Heart right ventricle (tissue), 16 donors: ENCODE measurements at regions not wholly inside any gene's neighbourhood (a gene's known extent, or its start where the extent isn't known, plus 50 kb on each side); places are given as distances from the start of the nearest gene placed in this dataset.
"Not testable (repeated sequence)": the region's sequence is repeated elsewhere in the genome, so short reads cannot be mapped to it uniquely, and the experiment has no call there.

Source experiments
- ATAC-seq, 8 donors: fragments of 200-7000 bp; cut with Tn5 transposase; one replicate each; pipeline ENCODE4 v1.9.1; 2020; ENCODE audit warnings: mild to moderate bottlenecking in 8 of 8, moderate library complexity in 8 of 8, moderate number of reproducible peaks in 1 of 8
- DNase-seq, 2 donors: peaks; one replicate each; pipeline ENCODE4 v3.0.0-alpha.2; 2020
- H3K27ac ChIP-seq, 10 donors: fragments of 200-600 bp; sonication (generic) in 2 of 10; one replicate each; pipeline versions ENCODE4 v1.5.0 to v1.8.0; 2020 to 2022; ENCODE audit warnings: mild to moderate bottlenecking in 3 of 10
- H3K27me3 ChIP-seq, 7 donors: fragments of 200-600 bp; one replicate each; pipeline ENCODE4 v1.8.0; 2021 to 2022; ENCODE audit warnings: mild to moderate bottlenecking in 2 of 7
- H3K36me3 ChIP-seq, 9 donors: fragments of 200-600 bp; sonication (generic) in 1 of 9; one replicate each; pipeline versions ENCODE4 v1.5.0 to v1.8.0; 2020 to 2022; ENCODE audit warnings: mild to moderate bottlenecking in 2 of 9
- H3K4me1 ChIP-seq, 9 donors: fragments of 200-600 bp; sonication (generic) in 1 of 9; one replicate each; pipeline versions ENCODE4 v1.5.0 to v1.8.0; 2020 to 2022; ENCODE audit warnings: mild to moderate bottlenecking in 4 of 9
- H3K4me3 ChIP-seq, 10 donors: fragments of 200-600 bp; sonication (generic) in 2 of 10; one replicate each; pipeline versions ENCODE4 v1.5.0 to v1.8.0; 2020 to 2022; ENCODE audit warnings: mild to moderate bottlenecking in 7 of 10, moderate library complexity in 2 of 10
- H3K9me3 ChIP-seq, 11 donors: fragments of 200-600 bp in 10 of 11; sonication (generic) in 2 of 11; one replicate each; pipeline versions ENCODE4 v1.5.0 to v1.8.0; 2013 to 2022; ENCODE audit warnings: mild to moderate bottlenecking in 2 of 11, control low read depth in 1 of 11, moderate library complexity in 1 of 11
- CTCF ChIP-seq, 9 donors: fragments of 200-600 bp; sonication (generic) in 2 of 9; IDR thresholded peaks; one replicate each; pipeline versions ENCODE4 v1.5.0 to v1.8.0; 2021 to 2022; ENCODE audit warnings: antibody characterized with exemption in 9 of 9, mild to moderate bottlenecking in 5 of 9, moderate library complexity in 1 of 9
- WGBS, 2 donors: extraction: QIAGEN DNeasy Blood & Tissue Kit; methylation state at CpG; one replicate each; pipeline ENCODE4 v1.1.7; 2013; ENCODE audit warnings: inconsistent platforms in 1 of 2; 5-methylcytosine and 5-hydroxymethylcytosine counted together
- intact Hi-C, 10 donors: fragments of 100-400 bp; cut with DNase I; formaldehyde crosslinking; loops; one replicate each; pipeline versions ENCODE4 v1.11.1 to v1.14.2; 2022
- donor health status: Arrhythmogenic right ventricular cardiomyopathy.
- donor health status: ischemic (EF 13 %, LVEDD 7.1; RV severe dilation, severe dysfunction).
- donor health status: healthy with polysubstance abuse.
- donor health status: DM: no; HTN: yes; CAD: no.
- donor health status: DM: no; HTN: no; CAD: no.
- donor health status: ischemic (EF 25% LVEDD 6.9; RV normal size, moderate dysfunction).
- donor health status: ischemic (EF 25% LVEDD 5.7; RV mildly dilated, moderate dysfunction).
- donor health status: healthy.
- donor health status: DM: yes; HTN: yes; CAD: no.
- donor health status: Ischemic cardiomyopathy.
- donor health status: ischemic (EF 35%, LVEDD 5.7; RV mildly dilated, moderate dysfunction).
- donor health status: nonischemic (EF 11% LVEDD 7.7; RV severe dilation, severe dysfunction).
- donor health status: DM: yes; HTN: yes; CAD: no.
- donor health status: PGD.
- donor health status: ischemic (EF 29% LVEDD 5.4; RV normal size, mild dysfunction).
- donor health status: nonischemic (EF 23%, LVEDD 6.1; RV moderate dilation, normal function).

GRCh38 chr9:20237686-20238085 is 384.6 kb downstream of the MLLT3 start:
- ATAC-seq: no peak
- H3K9me3 ChIP-seq: peaks cover 0 to 13% (median 0%) of the 10 kb centered on the region in 11 donors
- H3K4me3 ChIP-seq: no peak overlapping the region
- no peak overlapping the region for H3K27ac ChIP-seq
- no peak for DNase-seq
- no peaks in the 10 kb centered on the region for H3K27me3 ChIP-seq
- no peaks in the 10 kb centered on the region for H3K36me3 ChIP-seq
- intact Hi-C loops: no loop called here
- TF ChIP-seq CTCF (IDR thresholded peaks at IDR 0.05): no peak
- 94 to 96% methylated on average over 1 of the region's 1 CpG for WGBS, 2 donors
- peaks cover 0 to 6% (median 0%) of the 10 kb centered on the region in 9 donors for H3K4me1 ChIP-seq

GRCh38 chr9:20236676-20237075 is 385.6 kb downstream of the MLLT3 start:
- 75 to 80% methylated on average over 4 of the region's 4 CpGs for WGBS, 2 donors
- ATAC-seq: no peak
- intact Hi-C loops: no loop called here

GRCh38 chr9:20235206-20235605 is 387.1 kb downstream of the MLLT3 start:
- WGBS, 2 donors: 89 to 95% methylated on average over 11 of the region's 11 CpGs
- H3K27me3 ChIP-seq, H3K4me3 ChIP-seq, H3K4me1 ChIP-seq, ATAC-seq, intact Hi-C loops, H3K27ac ChIP-seq, DNase-seq, H3K36me3 ChIP-seq: not testable (repeated sequence)
- H3K9me3 ChIP-seq: peaks cover 0 to 13% (median 0%) of the 10 kb centered on the region in 11 donors

More at GRCh38 chr9:20236676-20237075, 385.6 kb downstream of the MLLT3 start:
- no peaks in the 10 kb centered on the region for H3K27me3 ChIP-seq
- no peak for TF ChIP-seq CTCF (IDR thresholded peaks at IDR 0.05)
- no peak overlapping the region for H3K27ac ChIP-seq
- H3K36me3 ChIP-seq: no peaks in the 10 kb centered on the region
- no peak for DNase-seq
- no peaks in the 10 kb centered on the region for H3K4me1 ChIP-seq
- H3K4me3 ChIP-seq: no peak overlapping the region
- peaks cover 0 to 13% (median 0%) of the 10 kb centered on the region in 11 donors for H3K9me3 ChIP-seq

GRCh38 chr9:20228096-20228495 is 394.2 kb downstream of the MLLT3 start:
- 83 to 90% methylated on average over 2 of the region's 2 CpGs for WGBS, 2 donors

More at GRCh38 chr9:20228096-20228495, 394.2 kb downstream of the MLLT3 start:
- TF ChIP-seq CTCF (IDR thresholded peaks at IDR 0.05): no peak
- intact Hi-C loops: loop anchor here in 1 of 10 donors (10.0 kb wide), 1 partner anchor 97 kb away; no protein-coding TSS in a partner anchor
- Histone ChIP-seq H3K4me1 (peaks cover 0 to 9% (median 0%) of the 10 kb centered on the region in 9 donors), H3K4me3 (no peak overlapping the region), H3K27ac (no peak overlapping the region), H3K27me3 (no peaks in the 10 kb centered on the region), H3K9me3 (peaks cover 0 to 7% (median 0%) of the 10 kb centered on the region in 11 donors), H3K36me3 (no peaks in the 10 kb centered on the region)
- ATAC-seq (peak in 1 of 8 donors; percentile 25), DNase-seq (no peak)
